DND-41 (cell line): ENCODE measurements at regions not wholly inside any gene's neighbourhood (a gene's known extent, or its start where the extent isn't known, plus 50 kb on each side); places are given as distances from the start of the nearest gene placed in this dataset.

Experiments used
- ATAC-seq: fragments of 200-7000 bp; cut with Tn5 transposase; 3 replicates; pipeline ENCODE4 v1.9.1; 2021; ENCODE audit warnings: low read depth; ENCODE audit not compliant: insufficient read depth
- DNase-seq: peaks from one replicate; pipeline ENCODE4 v3.0.0-alpha.2; 2020
- H2AFZ ChIP-seq: 2 replicates; pipeline ENCODE4 v1.6.0; 2012; ENCODE audit warnings: low read depth, low read length
- H3K27ac ChIP-seq: 2 replicates; pipeline ENCODE4 v1.5.1; 2012; ENCODE audit warnings: low read length, inconsistent platforms
- H3K27me3 ChIP-seq: fragments of 200-600 bp; sonication (generic); 2 replicates; pipeline ENCODE4 v1.6.0; 2012; ENCODE audit warnings: low read length, mild to moderate bottlenecking, inconsistent platforms; ENCODE audit not compliant: insufficient read depth, poor library complexity
- H3K36me3 ChIP-seq: 2 replicates; pipeline ENCODE4 v1.5.1; 2012; ENCODE audit warnings: low read length, inconsistent platforms; ENCODE audit not compliant: insufficient read depth
- H3K4me1 ChIP-seq: 2 replicates; pipeline ENCODE4 v1.5.1; 2012; ENCODE audit warnings: mild to moderate bottlenecking, low read length; ENCODE audit not compliant: insufficient read depth
- H3K4me2 ChIP-seq: 2 replicates; pipeline ENCODE4 v1.6.0; 2012; ENCODE audit warnings: mild to moderate bottlenecking, moderate library complexity, low read length, inconsistent platforms; ENCODE audit not compliant: insufficient read depth
- H3K4me3 ChIP-seq, 2 experiments: fragments of 200-600 bp in 1 of 2; shearing (Covaris generic) in 1 of 2; 2 replicates each; pipeline ENCODE4 v1.5.1; 2012 to 2016; ENCODE audit warnings: inconsistent platforms in 2 of 2, low read length in 2 of 2, mild to moderate bottlenecking in 2 of 2, low read depth in 1 of 2, moderate library complexity in 1 of 2
- H3K79me2 ChIP-seq: 2 replicates; pipeline ENCODE4 v1.6.0; 2012; ENCODE audit warnings: low read length, inconsistent platforms; ENCODE audit not compliant: insufficient read depth
- H3K9ac ChIP-seq: 2 replicates; pipeline ENCODE4 v1.6.0; 2012; ENCODE audit warnings: low read depth, mild to moderate bottlenecking, inconsistent platforms, low read length, moderate library complexity
- H3K9me3 ChIP-seq: 2 replicates; pipeline ENCODE4 v1.5.1; 2012; ENCODE audit warnings: low read length, moderate library complexity, mild to moderate bottlenecking, inconsistent platforms; ENCODE audit not compliant: insufficient read depth, severe bottlenecking
- H4K20me1 ChIP-seq: 2 replicates; pipeline ENCODE4 v1.6.0; 2012; ENCODE audit warnings: low read length; ENCODE audit not compliant: insufficient read depth
- CTCF ChIP-seq: IDR thresholded peaks from 2 replicates; pipeline ENCODE4 v1.5.1; 2012; ENCODE audit warnings: borderline replicate concordance, low read length, moderate library complexity, mild to moderate bottlenecking; ENCODE audit not compliant: poor library complexity, severe bottlenecking; ENCODE audit errors: extremely low read depth
- EZH2 ChIP-seq: IDR thresholded peaks from 3 replicates; pipeline ENCODE4 v1.6.1; 2012; ENCODE audit warnings: borderline replicate concordance, low read depth, mild to moderate bottlenecking, moderate library complexity, low read length, inconsistent platforms; ENCODE audit not compliant: severe bottlenecking

- Histone ChIP-seq H3K4me2 (no peak overlapping the region), H3K36me3 (no peaks in the 10 kb centered on the region), H3K9ac (no peak overlapping the region), H2AFZ (no peak overlapping the region), H3K9me3 (no peaks in the 10 kb centered on the region), H3K4me3 (no peak overlapping the region), H3K79me2 (no peaks in the 10 kb centered on the region), H4K20me1 (no peaks in the 10 kb centered on the region), H3K27me3 (no peaks in the 10 kb centered on the region), H3K27ac (no peak overlapping the region), H3K4me1 (no peaks in the 10 kb centered on the region)
- no peak for DNase-seq
- ATAC-seq, result no peak
- TF ChIP-seq CTCF (no peak), EZH2 (no peak)
Measured at GRCh38 chr15:88345962-88346361, 89.4 kb upstream of the NTRK3 start.

- no peaks in the 10 kb centered on the region for H3K9me3 ChIP-seq
- no peaks in the 10 kb centered on the region for H3K36me3 ChIP-seq
- H3K79me2 ChIP-seq, result no peaks in the 10 kb centered on the region
- no peak overlapping the region for H3K9ac ChIP-seq
- no peak for TF ChIP-seq CTCF
- no peak for TF ChIP-seq EZH2
- ATAC-seq (no peak), DNase-seq (no peak)
- H4K20me1 ChIP-seq, result no peaks in the 10 kb centered on the region
- H3K4me2 ChIP-seq, result no peak overlapping the region
- H3K4me1 ChIP-seq, result no peaks in the 10 kb centered on the region
- no peak overlapping the region for H3K4me3 ChIP-seq
- no peaks in the 10 kb centered on the region for H3K27me3 ChIP-seq
- no peak overlapping the region for H3K27ac ChIP-seq
- no peak overlapping the region for H2AFZ ChIP-seq
Measured at GRCh38 chr15:88344786-88345185, 88.2 kb upstream of the NTRK3 start.

GRCh38 chr15:88342666-88343065, 86.1 kb upstream of the NTRK3 start:
- DNase-seq (no peak), ATAC-seq (no peak)
- Histone ChIP-seq H3K27ac (no peak overlapping the region), H3K9me3 (no peaks in the 10 kb centered on the region), H3K79me2 (no peaks in the 10 kb centered on the region), H3K27me3 (no peaks in the 10 kb centered on the region), H2AFZ (no peak overlapping the region), H3K4me2 (no peak overlapping the region), H3K4me1 (no peaks in the 10 kb centered on the region), H4K20me1 (no peaks in the 10 kb centered on the region), H3K4me3 (no peak overlapping the region), H3K36me3 (no peaks in the 10 kb centered on the region), H3K9ac (no peak overlapping the region)
- no peak for TF ChIP-seq EZH2
- TF ChIP-seq CTCF, result no peak

- Histone ChIP-seq H3K4me2 (no peak overlapping the region), H2AFZ (no peak overlapping the region), H3K9me3 (no peaks in the 10 kb centered on the region), H3K27ac (no peak overlapping the region), H3K27me3 (no peaks in the 10 kb centered on the region), H3K9ac (no peak overlapping the region), H3K4me3 (no peak overlapping the region), H4K20me1 (no peaks in the 10 kb centered on the region), H3K79me2 (no peaks in the 10 kb centered on the region), H3K4me1 (no peaks in the 10 kb centered on the region), H3K36me3 (no peaks in the 10 kb centered on the region)
- TF ChIP-seq CTCF (no peak), EZH2 (no peak)
- ATAC-seq (no peak), DNase-seq (no peak)
Measured at GRCh38 chr15:88341653-88342052, 85.1 kb upstream of the NTRK3 start.
